H1 (cell line): ENCODE measurements at regions not wholly inside any gene's neighbourhood (a gene's known extent, or its start where the extent isn't known, plus 50 kb on each side); places are given as distances from the start of the nearest gene placed in this dataset.

Experiments used
- CTCF ChIA-PET: fragments of 300-600 bp; sonication (Branson Sonifier 250); formaldehyde crosslinking; loops from one replicate; lab custom pipeline; 2021; ENCODE audit not compliant: partially characterized antibody; lab: Charles Lee
- POLR2A ChIA-PET: fragments of 300-600 bp; sonication (Branson Sonifier 250); formaldehyde crosslinking; loops from one replicate; lab custom pipeline; 2021; ENCODE audit warnings: inconsistent platforms; ENCODE audit not compliant: partially characterized antibody; lab: Charles Lee
- DNase-seq, 2 experiments: peaks; one replicate each; pipeline versions ENCODE4 v3.0.0 to v3.0.0-alpha.2; 2010 to 2022; ENCODE audit warnings: low spot score in 2 of 2, low read depth in 1 of 2, mixed read lengths in 1 of 2
- FAIRE-seq: peaks from 2 replicates; lab custom pipeline; 2011; peaks lifted over from hg19 to GRCh38; lab: Jason Lieb, UNC
- H2AFZ ChIP-seq: 2 replicates; pipeline ENCODE4 v1.8.1; 2012; ENCODE audit warnings: low read length, inconsistent platforms
- H2AK5ac ChIP-seq: 2 replicates; pipeline ENCODE4 v1.6.1; 2013; ENCODE audit warnings: low read depth, low read length
- H2BK120ac ChIP-seq: replicated peaks from 2 replicates; pipeline ENCODE3; 2013; ENCODE audit warnings: low read depth, low read length, inconsistent platforms
- H2BK12ac ChIP-seq: 2 replicates; pipeline ENCODE4 v1.6.1; 2013; ENCODE audit warnings: low read depth, low read length
- H2BK15ac ChIP-seq: 2 replicates; pipeline ENCODE4 v1.6.1; 2013; ENCODE audit warnings: low read length
- H2BK20ac ChIP-seq: 2 replicates; pipeline ENCODE4 v1.6.1; 2013; ENCODE audit warnings: low read length
- H2BK5ac ChIP-seq: 2 replicates; pipeline ENCODE4 v1.6.1; 2013; ENCODE audit warnings: low read depth, low read length
- H3K14ac ChIP-seq: 2 replicates; pipeline ENCODE4 v1.6.1; 2013; ENCODE audit warnings: inconsistent platforms; ENCODE audit not compliant: insufficient read length
- H3K18ac ChIP-seq: 2 replicates; pipeline ENCODE4 v1.6.1; 2013; ENCODE audit warnings: low read length; ENCODE audit errors: extremely low read depth
- H3K23ac ChIP-seq: 2 replicates; pipeline ENCODE4 v1.6.1; 2013; ENCODE audit warnings: inconsistent platforms; ENCODE audit not compliant: insufficient read length
- H3K23me2 ChIP-seq: 2 replicates; pipeline ENCODE4 v1.6.1; 2013; ENCODE audit warnings: low read depth, low read length
- H3K27ac ChIP-seq: 2 replicates; pipeline ENCODE4 v1.6.1; 2011; ENCODE audit warnings: low read depth, low read length, inconsistent platforms
- H3K27me3 ChIP-seq, 4 experiments: replicated peaks in 1 of 4; 1 replicate in 1 of 4; 2 replicates in 3 of 4; pipeline versions ENCODE4 v1.6.1 to v1.8.1; 2011 to 2013; ENCODE audit warnings: low read length in 3 of 4, mild to moderate bottlenecking in 3 of 4, inconsistent platforms in 2 of 4, mixed read lengths in 2 of 4, moderate library complexity in 1 of 4; ENCODE audit not compliant: control insufficient read depth in 3 of 4, insufficient read depth in 3 of 4; ENCODE audit errors: extremely low read depth in 1 of 4
- H3K36me3 ChIP-seq, 4 experiments: 2 replicates each; pipeline versions ENCODE4 v1.6.1 to v1.8.1; 2011 to 2013; ENCODE audit warnings: mild to moderate bottlenecking in 4 of 4, low read length in 3 of 4, moderate library complexity in 2 of 4, control low read depth in 1 of 4, inconsistent platforms in 1 of 4; ENCODE audit not compliant: insufficient read depth in 4 of 4, control insufficient read depth in 2 of 4
- H3K4ac ChIP-seq: replicated peaks from 2 replicates; pipeline ENCODE3; 2013; ENCODE audit warnings: low read length, low read depth, mixed read lengths, inconsistent platforms; ENCODE audit not compliant: insufficient read length
- H3K4me1 ChIP-seq, 4 experiments: replicated peaks in 1 of 4; 1 replicate in 1 of 4; 2 replicates in 3 of 4; pipeline versions ENCODE4 v1.6.1 to v1.8.1; 2011 to 2013; ENCODE audit warnings: low read length in 3 of 4, inconsistent platforms in 2 of 4, mixed read lengths in 1 of 4; ENCODE audit not compliant: insufficient read depth in 4 of 4, control insufficient read depth in 3 of 4
- H3K4me2 ChIP-seq, 2 experiments: 2 replicates each; pipeline versions ENCODE4 v1.6.1 to v1.8.1; 2011 to 2013; ENCODE audit warnings: low read depth in 2 of 2, low read length in 2 of 2, control low read depth in 1 of 2, inconsistent platforms in 1 of 2, mild to moderate bottlenecking in 1 of 2; ENCODE audit not compliant: insufficient read depth in 1 of 2
- H3K4me3 ChIP-seq, 4 experiments: fragments of 200-600, 300-600 bp in 1 of 4; sonication (generic), shearing (Covaris generic), sonication (Bioruptor Twin) in 1 of 4; 2 replicates each; pipeline versions ENCODE4 v1.5.1 to v1.8.1; 2011 to 2016; ENCODE audit warnings: low read length in 4 of 4, low read depth in 3 of 4, control low read depth in 2 of 4, inconsistent platforms in 2 of 4, mild to moderate bottlenecking in 2 of 4, mixed read lengths in 1 of 4, moderate library complexity in 1 of 4; ENCODE audit not compliant: insufficient read depth in 2 of 4; ENCODE audit errors: extremely low read depth in 1 of 4
- H3K56ac ChIP-seq: replicated peaks from 2 replicates; pipeline ENCODE3; 2013; ENCODE audit warnings: low read depth, mild to moderate bottlenecking, mixed read lengths, low read length, inconsistent platforms; ENCODE audit not compliant: insufficient read length
- H3K79me1 ChIP-seq: 2 replicates; pipeline ENCODE4 v1.6.1; 2013; ENCODE audit warnings: low read depth, low read length, control low read depth
- H3K79me2 ChIP-seq, 2 experiments: 2 replicates each; pipeline versions ENCODE4 v1.6.1 to v1.8.1; 2012 to 2013; ENCODE audit warnings: low read length in 2 of 2, mild to moderate bottlenecking in 2 of 2, inconsistent platforms in 1 of 2; ENCODE audit not compliant: insufficient read depth in 2 of 2, control insufficient read depth in 1 of 2
- H3K9ac ChIP-seq, 4 experiments: replicated peaks in 1 of 4; 1 replicate in 1 of 4; 2 replicates in 3 of 4; pipeline versions ENCODE4 v1.6.1 to v1.8.1; 2011 to 2013; ENCODE audit warnings: low read depth in 3 of 4, low read length in 3 of 4, control low read depth in 2 of 4, mild to moderate bottlenecking in 2 of 4, moderate library complexity in 2 of 4, inconsistent platforms in 1 of 4; ENCODE audit errors: extremely low read depth in 1 of 4
- H3K9me3 ChIP-seq, 2 experiments: 2 replicates each; pipeline versions ENCODE4 v1.6.1 to v1.8.1; 2012 to 2013; ENCODE audit warnings: mild to moderate bottlenecking in 2 of 2, moderate library complexity in 2 of 2, control low read depth in 1 of 2, inconsistent platforms in 1 of 2, low read depth in 1 of 2, low read length in 1 of 2, mixed read lengths in 1 of 2; ENCODE audit not compliant: insufficient read depth in 2 of 2
- H4K20me1 ChIP-seq, 2 experiments: replicated peaks in 1 of 2; 2 replicates each; pipeline versions ENCODE3 to v1.8.1; 2011 to 2013; ENCODE audit warnings: inconsistent platforms in 2 of 2, low read length in 2 of 2, mild to moderate bottlenecking in 1 of 2; ENCODE audit not compliant: insufficient read depth in 2 of 2, control insufficient read depth in 1 of 2
- H4K5ac ChIP-seq: 2 replicates; pipeline ENCODE4 v1.6.1; 2013; ENCODE audit warnings: low read length, low read depth, mixed read lengths, inconsistent platforms; ENCODE audit not compliant: insufficient read length
- H4K8ac ChIP-seq: 2 replicates; pipeline ENCODE4 v1.8.0; 2013; ENCODE audit warnings: mild to moderate bottlenecking, moderate library complexity, low read length, inconsistent platforms; ENCODE audit not compliant: insufficient read depth; ENCODE audit errors: extremely low read depth
- H4K91ac ChIP-seq: replicated peaks from 2 replicates; pipeline ENCODE3; 2013; ENCODE audit warnings: low read length, mixed read lengths, inconsistent platforms; ENCODE audit not compliant: insufficient read length
- EP300 ChIP-seq, 2 experiments: IDR thresholded peaks; 1 replicate in 1 of 2; 2 replicates in 1 of 2; pipeline ENCODE4 v1.6.1; 2011 to 2012; ENCODE audit warnings: low read depth in 2 of 2, low read length in 2 of 2, mild to moderate bottlenecking in 2 of 2, borderline replicate concordance in 1 of 2, inconsistent platforms in 1 of 2, moderate library complexity in 1 of 2
- MAFK ChIP-seq: IDR thresholded peaks from 2 replicates; pipeline ENCODE4 v1.6.1; 2012; ENCODE audit warnings: low read depth, mild to moderate bottlenecking, improper control_type of control experiment, low read length
- TCF12 ChIP-seq: IDR thresholded peaks from 2 replicates; pipeline ENCODE4 v1.6.1; 2011; ENCODE audit warnings: low read depth, mild to moderate bottlenecking, low read length
- WGBS, 2 experiments: shearing (Covaris generic) in 1 of 2; methylation state at CpG; one replicate each; pipeline versions ENCODE4 v1.1.6 to v1.1.7; 2013 to 2015; ENCODE audit warnings: low lambda C conversion rate in 2 of 2, mixed read lengths in 2 of 2, inconsistent platforms in 1 of 2, low coverage in 1 of 2, missing lambda C conversion rate in 1 of 2; ENCODE audit not compliant: insufficient replicate concordance in 2 of 2, insufficient coverage in 1 of 2, insufficient read length in 1 of 2; ENCODE audit errors: extremely low coverage in 1 of 2, missing lambda C conversion rate in 1 of 2; 5-methylcytosine and 5-hydroxymethylcytosine counted together
- TF ChIP-seq, protein P1 (sequence below): IDR thresholded peaks from 2 replicates; pipeline ENCODE4 v1.6.1; 2012; ENCODE audit warnings: inconsistent platforms

GRCh38 chr11:128346804-128347203, 240.6 kb downstream of the ETS1 start:
- no peak overlapping the region for H4K8ac ChIP-seq
- no peak overlapping the region for H2BK120ac ChIP-seq
- no peak overlapping the region for H3K23ac ChIP-seq
- no peaks in the 10 kb centered on the region for H3K36me3 ChIP-seq
- no peak overlapping the region for H4K91ac ChIP-seq
- no peak overlapping the region for H2BK15ac ChIP-seq
- no peaks in the 10 kb centered on the region for H3K23me2 ChIP-seq
- H3K9ac ChIP-seq = no peak overlapping the region
- H3K14ac ChIP-seq = no peak overlapping the region
- no peaks in the 10 kb centered on the region; a peak in 1 of 7 replicates for H3K27me3 ChIP-seq
- H2BK20ac ChIP-seq = no peak overlapping the region
- H3K4me1 ChIP-seq = peaks cover 0 to 10% (median 6%) of the 10 kb centered on the region in 4 experiments; a peak in 5 of 7 replicates
- H3K27ac ChIP-seq = no peak overlapping the region
- no peaks in the 10 kb centered on the region for H3K9me3 ChIP-seq
- no peak overlapping the region for H4K5ac ChIP-seq
- no peak for DNase-seq
- no peak overlapping the region for H3K18ac ChIP-seq
- no peaks in the 10 kb centered on the region for H3K79me2 ChIP-seq
- H3K4me3 ChIP-seq = no peak overlapping the region
- H4K20me1 ChIP-seq = no peaks in the 10 kb centered on the region
- no peaks in the 10 kb centered on the region for H3K79me1 ChIP-seq
- H3K56ac ChIP-seq = no peak overlapping the region
- ChIA-PET POLR2A (interaction anchor here (0.6 to 0.9 kb wide), 2 partner anchors 10 to 1197 kb away, joined by 3 read pairs; no protein-coding TSS in a partner anchor), CTCF (interaction anchor here (0.8 to 2.1 kb wide), 3 partner anchors 10 to 45 kb away, joined by 3 to 8 read pairs (median 4); no protein-coding TSS in a partner anchor)
- no peak overlapping the region for H2AK5ac ChIP-seq
- 72% methylated on average over 3 of the region's 3 CpGs; no CpG with 5 or more reads in 1 of the 2 experiments for WGBS, 2 experiments
- H3K4ac ChIP-seq = no peak overlapping the region
- H2BK12ac ChIP-seq = no peak overlapping the region
- no peak overlapping the region for H2BK5ac ChIP-seq
- no peak overlapping the region for H2AFZ ChIP-seq
- no peak overlapping the region for H3K4me2 ChIP-seq
- no peak for FAIRE-seq
- TF ChIP-seq EP300 (IDR thresholded peaks at IDR 0.05; ENCODE audit: borderline replicate concordance in 1 of 2, low read depth in 2 of 2, low read length in 2 of 2) = no peak
- TF ChIP-seq MAFK = no peak
- TF ChIP-seq, protein P1, sequence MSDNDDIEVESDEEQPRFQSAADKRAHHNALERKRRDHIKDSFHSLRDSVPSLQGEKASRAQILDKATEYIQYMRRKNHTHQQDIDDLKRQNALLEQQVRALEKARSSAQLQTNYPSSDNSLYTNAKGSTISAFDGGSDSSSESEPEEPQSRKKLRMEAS = no peak
- no peak for TF ChIP-seq TCF12
